HepG2 (cell line): ENCODE measurements at regions not wholly inside any gene's neighbourhood (a gene's known extent, or its start where the extent isn't known, plus 50 kb on each side); places are given as distances from the start of the nearest gene placed in this dataset.

Experiments used
- ATAC-seq: fragments of 200-7000 bp; cut with Tn5 transposase; 3 replicates; pipeline ENCODE4 v1.9.1; 2020; ENCODE audit warnings: mild to moderate bottlenecking, moderate library complexity
- BruUV-seq: library from RNA; stranded (reverse); fragments of 400-500 nt; replicated peaks from 2 replicates; lab custom pipeline; 2021; lab: Mats Ljungman, UMichigan
- CTCF ChIA-PET: fragments of 300-600 bp; formaldehyde crosslinking; extraction: SDS; loops from one replicate; lab custom pipeline; 2021; ENCODE audit warnings: low total read pairs, inconsistent platforms, low intra/inter-chr PET ratio; lab: Yijun Ruan, JAX
- POLR2A ChIA-PET: fragments of 350-600 bp; sonication (Branson Sonifier 250); formaldehyde crosslinking; loops from one replicate; lab custom pipeline; 2020; ENCODE audit warnings: antibody characterized with exemption, inconsistent platforms; lab: Yijun Ruan, JAX
- DNase-seq: peaks from one replicate; pipeline ENCODE4 v3.0.0-alpha.2; 2015; ENCODE audit warnings: low spot score
- FAIRE-seq: peaks from 3 replicates; lab custom pipeline; 2011; peaks lifted over from hg19 to GRCh38; lab: Jason Lieb, UNC
- H2AFZ ChIP-seq: one replicate; pipeline ENCODE4 v1.6.1; 2011; ENCODE audit warnings: low read length, inconsistent platforms
- H3K27ac ChIP-seq: fragments of 300-600 bp; 3 replicates; pipeline ENCODE4 v1.8.0; 2011; ENCODE audit warnings: mixed run types, mild to moderate bottlenecking, mixed read lengths, low read length, inconsistent platforms; ENCODE audit not compliant: insufficient read depth; ENCODE audit errors: extremely low read length
- H3K27me3 ChIP-seq, 2 experiments: fragments of 200-600 bp in 1 of 2; 2 replicates in 1 of 2; 3 replicates in 1 of 2; pipeline versions ENCODE4 v1.6.0 to v1.8.0; 2011; ENCODE audit warnings: low read length in 2 of 2, mild to moderate bottlenecking in 2 of 2, moderate library complexity in 2 of 2, inconsistent platforms in 1 of 2; ENCODE audit not compliant: insufficient read depth in 2 of 2, control insufficient read depth in 1 of 2
- H3K36me3 ChIP-seq, 2 experiments: fragments of 200-600 bp in 1 of 2; replicated peaks in 1 of 2; 2 replicates in 1 of 2; 3 replicates in 1 of 2; pipeline versions ENCODE4 v1.5.1 to v1.8.0; 2011; ENCODE audit warnings: low read length in 2 of 2, inconsistent platforms in 1 of 2; ENCODE audit not compliant: insufficient read depth in 2 of 2, control insufficient read depth in 1 of 2
- H3K4me1 ChIP-seq: 2 replicates; pipeline ENCODE4 v1.5.1; 2012; ENCODE audit warnings: low read length, inconsistent platforms; ENCODE audit not compliant: insufficient read depth
- H3K4me2 ChIP-seq: 2 replicates; pipeline ENCODE4 v1.6.0; 2011; ENCODE audit warnings: low read depth, low read length, inconsistent platforms
- H3K4me3 ChIP-seq, 3 experiments: fragments of 200-600 bp in 1 of 3; sonication (generic), shearing (Covaris generic) in 1 of 3; replicated peaks in 1 of 3; 2 replicates each; pipeline ENCODE4 v1.5.1; 2011 to 2016; ENCODE audit warnings: low read length in 3 of 3, inconsistent platforms in 2 of 3, low read depth in 2 of 3, mild to moderate bottlenecking in 2 of 3, control low read depth in 1 of 3, mixed read lengths in 1 of 3; ENCODE audit not compliant: insufficient read depth in 1 of 3
- H3K79me2 ChIP-seq: one replicate; pipeline ENCODE4 v1.6.1; 2011; ENCODE audit warnings: low read length, inconsistent platforms; ENCODE audit not compliant: insufficient read depth
- H3K9ac ChIP-seq: 2 replicates; pipeline ENCODE4 v1.6.0; 2011; ENCODE audit warnings: mild to moderate bottlenecking, low read depth, low read length, inconsistent platforms; ENCODE audit not compliant: insufficient read depth
- H3K9me3 ChIP-seq: 2 replicates; pipeline ENCODE4 v1.5.1; 2012; ENCODE audit warnings: mild to moderate bottlenecking, low read length
- H4K20me1 ChIP-seq: 2 replicates; pipeline ENCODE4 v1.6.0; 2011; ENCODE audit warnings: inconsistent platforms, mild to moderate bottlenecking, low read length, moderate library complexity; ENCODE audit not compliant: insufficient read depth
- ARNT ChIP-seq: fragments of 450-650 bp; IDR thresholded peaks from 2 replicates; pipeline ENCODE4 v1.6.1; 2017
- ELF4 ChIP-seq: sonication (generic); formaldehyde crosslinking; IDR thresholded peaks from 2 replicates; pipeline ENCODE4 v1.5.0; 2020; ENCODE audit warnings: missing genetic modification reagents, mild to moderate bottlenecking, moderate library complexity, borderline replicate concordance
- FOXC1 ChIP-seq: sonication (generic); formaldehyde crosslinking; IDR thresholded peaks from 2 replicates; pipeline ENCODE4 v1.8.0; 2022; ENCODE audit warnings: mild to moderate bottlenecking, missing genetic modification reagents, borderline replicate concordance
- ZMYM4 ChIP-seq: sonication (generic); formaldehyde crosslinking; IDR thresholded peaks from 2 replicates; pipeline ENCODE4 v1.8.1; 2023; ENCODE audit warnings: mild to moderate bottlenecking, missing genetic modification reagents
- WGBS: methylation state at CpG from one replicate; pipeline ENCODE4 v1.1.6; 2017; ENCODE audit warnings: low lambda C conversion rate; 5-methylcytosine and 5-hydroxymethylcytosine counted together
- in situ Hi-C: cut with HindIII; loops from 2 replicates; pipeline ENCODE4 v1.10.0; 2017; ENCODE audit warnings: low pct_unique_long_range_greater_than_20kb; ENCODE audit not compliant: extremely low pct_ligation_motif_present
- intact Hi-C: fragments of 100-400 bp; cut with micrococcal nuclease; formaldehyde crosslinking; loops from one replicate; pipeline ENCODE4 v1.10.0; 2022; ENCODE audit not compliant: unreplicated experiment
- TF ChIP-seq, protein P1 (sequence below): sonication (generic); formaldehyde crosslinking; IDR thresholded peaks from 2 replicates; pipeline ENCODE4 v1.5.1; 2020; ENCODE audit warnings: missing genetic modification reagents, mild to moderate bottlenecking, borderline replicate concordance
- TF ChIP-seq, protein P2 (sequence below): sonication (generic); formaldehyde crosslinking; IDR thresholded peaks from 2 replicates; pipeline ENCODE4 v1.8.1; 2023; ENCODE audit warnings: mild to moderate bottlenecking, missing genetic modification reagents, borderline replicate concordance
- TF ChIP-seq, protein P3 (sequence below): sonication (generic); formaldehyde crosslinking; IDR thresholded peaks from 2 replicates; pipeline ENCODE4 v1.4.0; 2020; ENCODE audit warnings: missing genetic modification reagents, borderline replicate concordance
- TF ChIP-seq, protein P4 (sequence below): sonication (generic); formaldehyde crosslinking; IDR thresholded peaks from 2 replicates; pipeline ENCODE4 v1.5.0; 2020; ENCODE audit warnings: missing genetic modification reagents

DNA sequence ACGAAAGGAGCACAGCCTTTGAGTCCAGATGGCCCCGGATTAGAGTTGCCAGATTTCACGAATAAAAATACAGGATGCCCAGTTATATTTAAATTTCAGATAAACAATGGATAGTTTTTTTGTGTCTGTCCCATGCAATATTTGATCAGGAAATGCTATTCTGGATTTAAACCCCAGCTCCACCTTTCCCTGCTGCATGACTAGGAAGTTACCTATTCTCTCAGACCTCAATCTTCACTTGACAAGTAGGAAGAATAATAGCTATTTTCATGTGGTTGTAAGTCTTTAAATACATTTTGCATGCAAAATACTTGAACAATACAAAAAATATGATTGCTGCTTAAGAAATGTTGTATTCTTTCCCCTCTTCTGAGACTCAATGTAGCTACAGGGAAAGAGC is 125.3 kb upstream of the P2RY1 start (continued):
- TF ChIP-seq ELF4, result no peak
- TF ChIP-seq ZMYM4, result no peak
- TF ChIP-seq, protein P1, sequence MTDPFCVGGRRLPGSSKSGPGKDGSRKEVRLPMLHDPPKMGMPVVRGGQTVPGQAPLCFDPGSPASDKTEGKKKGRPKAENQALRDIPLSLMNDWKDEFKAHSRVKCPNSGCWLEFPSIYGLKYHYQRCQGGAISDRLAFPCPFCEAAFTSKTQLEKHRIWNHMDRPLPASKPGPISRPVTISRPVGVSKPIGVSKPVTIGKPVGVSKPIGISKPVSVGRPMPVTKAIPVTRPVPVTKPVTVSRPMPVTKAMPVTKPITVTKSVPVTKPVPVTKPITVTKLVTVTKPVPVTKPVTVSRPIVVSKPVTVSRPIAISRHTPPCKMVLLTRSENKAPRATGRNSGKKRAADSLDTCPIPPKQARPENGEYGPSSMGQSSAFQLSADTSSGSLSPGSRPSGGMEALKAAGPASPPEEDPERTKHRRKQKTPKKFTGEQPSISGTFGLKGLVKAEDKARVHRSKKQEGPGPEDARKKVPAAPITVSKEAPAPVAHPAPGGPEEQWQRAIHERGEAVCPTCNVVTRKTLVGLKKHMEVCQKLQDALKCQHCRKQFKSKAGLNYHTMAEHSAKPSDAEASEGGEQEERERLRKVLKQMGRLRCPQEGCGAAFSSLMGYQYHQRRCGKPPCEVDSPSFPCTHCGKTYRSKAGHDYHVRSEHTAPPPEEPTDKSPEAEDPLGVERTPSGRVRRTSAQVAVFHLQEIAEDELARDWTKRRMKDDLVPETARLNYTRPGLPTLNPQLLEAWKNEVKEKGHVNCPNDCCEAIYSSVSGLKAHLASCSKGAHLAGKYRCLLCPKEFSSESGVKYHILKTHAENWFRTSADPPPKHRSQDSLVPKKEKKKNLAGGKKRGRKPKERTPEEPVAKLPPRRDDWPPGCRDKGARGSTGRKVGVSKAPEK, result no peak
- no peak for TF ChIP-seq ARNT

DNA sequence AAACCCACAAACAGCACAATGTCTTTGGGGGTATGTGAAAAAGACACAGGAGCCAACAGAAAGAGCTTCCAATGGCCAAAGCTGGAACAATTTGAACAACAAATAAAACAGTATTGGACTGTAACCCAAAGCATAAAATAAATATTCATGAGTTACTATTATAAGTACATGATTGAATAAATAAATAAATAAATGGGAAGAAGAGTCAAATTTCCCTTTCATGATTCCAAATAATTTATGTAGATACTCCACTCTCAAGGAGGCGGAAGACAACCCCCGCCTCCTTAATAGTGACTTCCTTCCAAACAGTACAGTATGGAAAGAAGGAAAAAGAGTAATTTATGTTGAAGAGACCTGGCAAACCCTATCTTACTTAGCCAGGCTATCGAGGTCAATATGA is 124.4 kb upstream of the P2RY1 start:
- in situ Hi-C loops, result no loop called here
- Histone ChIP-seq H3K9ac (no peak overlapping the region), H3K27ac (no peak overlapping the region), H3K4me3 (no peak overlapping the region)
- CTCF ChIA-PET, result no interaction called here
- TF ChIP-seq, protein P2, sequence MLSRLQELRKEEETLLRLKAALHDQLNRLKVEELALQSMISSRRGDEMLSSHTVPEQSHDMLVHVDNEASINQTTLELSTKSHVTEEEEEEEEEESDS (CRISPR knock-in tag), result no peak
- TF ChIP-seq, protein P3, sequence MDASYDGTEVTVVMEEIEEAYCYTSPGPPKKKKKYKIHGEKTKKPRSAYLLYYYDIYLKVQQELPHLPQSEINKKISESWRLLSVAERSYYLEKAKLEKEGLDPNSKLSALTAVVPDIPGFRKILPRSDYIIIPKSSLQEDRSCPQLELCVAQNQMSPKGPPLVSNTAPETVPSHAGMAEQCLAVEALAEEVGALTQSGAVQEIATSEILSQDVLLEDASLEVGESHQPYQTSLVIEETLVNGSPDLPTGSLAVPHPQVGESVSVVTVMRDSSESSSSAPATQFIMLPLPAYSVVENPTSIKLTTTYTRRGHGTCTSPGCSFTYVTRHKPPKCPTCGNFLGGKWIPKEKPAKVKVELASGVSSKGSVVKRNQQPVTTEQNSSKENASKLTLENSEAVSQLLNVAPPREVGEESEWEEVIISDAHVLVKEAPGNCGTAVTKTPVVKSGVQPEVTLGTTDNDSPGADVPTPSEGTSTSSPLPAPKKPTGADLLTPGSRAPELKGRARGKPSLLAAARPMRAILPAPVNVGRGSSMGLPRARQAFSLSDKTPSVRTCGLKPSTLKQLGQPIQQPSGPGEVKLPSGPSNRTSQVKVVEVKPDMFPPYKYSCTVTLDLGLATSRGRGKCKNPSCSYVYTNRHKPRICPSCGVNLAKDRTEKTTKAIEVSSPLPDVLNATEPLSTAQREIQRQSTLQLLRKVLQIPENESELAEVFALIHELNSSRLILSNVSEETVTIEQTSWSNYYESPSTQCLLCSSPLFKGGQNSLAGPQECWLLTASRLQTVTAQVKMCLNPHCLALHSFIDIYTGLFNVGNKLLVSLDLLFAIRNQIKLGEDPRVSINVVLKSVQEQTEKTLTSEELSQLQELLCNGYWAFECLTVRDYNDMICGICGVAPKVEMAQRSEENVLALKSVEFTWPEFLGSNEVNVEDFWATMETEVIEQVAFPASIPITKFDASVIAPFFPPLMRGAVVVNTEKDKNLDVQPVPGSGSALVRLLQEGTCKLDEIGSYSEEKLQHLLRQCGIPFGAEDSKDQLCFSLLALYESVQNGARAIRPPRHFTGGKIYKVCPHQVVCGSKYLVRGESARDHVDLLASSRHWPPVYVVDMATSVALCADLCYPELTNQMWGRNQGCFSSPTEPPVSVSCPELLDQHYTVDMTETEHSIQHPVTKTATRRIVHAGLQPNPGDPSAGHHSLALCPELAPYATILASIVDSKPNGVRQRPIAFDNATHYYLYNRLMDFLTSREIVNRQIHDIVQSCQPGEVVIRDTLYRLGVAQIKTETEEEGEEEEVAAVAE (CRISPR knock-in tag), result no peak
- TF ChIP-seq, protein P4, sequence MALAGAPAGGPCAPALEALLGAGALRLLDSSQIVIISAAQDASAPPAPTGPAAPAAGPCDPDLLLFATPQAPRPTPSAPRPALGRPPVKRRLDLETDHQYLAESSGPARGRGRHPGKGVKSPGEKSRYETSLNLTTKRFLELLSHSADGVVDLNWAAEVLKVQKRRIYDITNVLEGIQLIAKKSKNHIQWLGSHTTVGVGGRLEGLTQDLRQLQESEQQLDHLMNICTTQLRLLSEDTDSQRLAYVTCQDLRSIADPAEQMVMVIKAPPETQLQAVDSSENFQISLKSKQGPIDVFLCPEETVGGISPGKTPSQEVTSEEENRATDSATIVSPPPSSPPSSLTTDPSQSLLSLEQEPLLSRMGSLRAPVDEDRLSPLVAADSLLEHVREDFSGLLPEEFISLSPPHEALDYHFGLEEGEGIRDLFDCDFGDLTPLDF (CRISPR knock-in tag), result no peak
- TF ChIP-seq FOXC1 (CRISPR knock-in tag), result no peak
- TF ChIP-seq, all 625 proteins: peak for 0
- FAIRE-seq (no peak), DNase-seq (no peak), ATAC-seq (no peak)
- WGBS, result 43% methylated on average over 3 of the region's 3 CpGs
- Histone ChIP-seq H3K36me3 (no peaks in the 10 kb centered on the region), H3K27me3 (no peaks in the 10 kb centered on the region), H3K4me2 (no peak overlapping the region), H3K79me2 (no peaks in the 10 kb centered on the region), H3K9me3 (no peaks in the 10 kb centered on the region), H3K4me1 (no peaks in the 10 kb centered on the region), H4K20me1 (no peaks in the 10 kb centered on the region), H2AFZ (no peak overlapping the region)
- POLR2A ChIA-PET, result no interaction called here
- intact Hi-C loops, result no loop called here
- no TSS peak for BruUV-seq
